Glutamatergic neuron (in vitro differentiated cells): ENCODE measurements at regions not wholly inside any gene's neighbourhood (a gene's known extent, or its start where the extent isn't known, plus 50 kb on each side); places are given as distances from the start of the nearest gene placed in this dataset.
A peak's percentile ranks its signal among the peaks of the same experiment; 100 is the strongest.

Source experiments
- DNase-seq: peaks from one replicate; pipeline ENCODE4 v3.0.0; 2022
- H3K27ac Mint-ChIP-seq: one replicate; pipeline ENCODE4 v1.8.0; 2020; ENCODE audit warnings: mild to moderate bottlenecking, mixed read lengths, inconsistent platforms; ENCODE audit not compliant: unreplicated experiment
- H3K27me3 Mint-ChIP-seq: one replicate; pipeline ENCODE4 v1.8.0; 2020; ENCODE audit warnings: mild to moderate bottlenecking, moderate library complexity, mixed read lengths, inconsistent platforms; ENCODE audit not compliant: unreplicated experiment
- H3K36me3 Mint-ChIP-seq: one replicate; pipeline ENCODE4 v1.8.0; 2020; ENCODE audit warnings: mild to moderate bottlenecking, mixed read lengths, inconsistent platforms; ENCODE audit not compliant: unreplicated experiment
- H3K4me1 Mint-ChIP-seq: one replicate; pipeline ENCODE4 v1.8.0; 2020; ENCODE audit warnings: mild to moderate bottlenecking, low read depth, mixed read lengths, inconsistent platforms; ENCODE audit not compliant: unreplicated experiment
- H3K4me3 Mint-ChIP-seq: one replicate; pipeline ENCODE4 v1.8.0; 2020; ENCODE audit warnings: mild to moderate bottlenecking, mixed read lengths, inconsistent platforms; ENCODE audit not compliant: unreplicated experiment
- H3K9me3 Mint-ChIP-seq: one replicate; pipeline ENCODE4 v1.8.0; 2020; ENCODE audit warnings: mild to moderate bottlenecking, moderate library complexity, mixed read lengths, inconsistent platforms; ENCODE audit not compliant: unreplicated experiment
- TF ChIP-seq, protein P1 (sequence below): fragments of 200-600 bp; sonication (generic); IDR thresholded peaks from one replicate; pipeline ENCODE4 v1.5.0; 2021; ENCODE audit not compliant: partially characterized antibody, unreplicated experiment

- no peak overlapping the region for H3K27ac Mint-ChIP-seq
- H3K9me3 Mint-ChIP-seq, result peaks cover 4% of the 10 kb centered on the region
- peak overlapping the region; percentile 21 for H3K4me3 Mint-ChIP-seq
- no peak for DNase-seq
- peaks cover 15% of the 10 kb centered on the region for H3K4me1 Mint-ChIP-seq
- H3K27me3 Mint-ChIP-seq, result peaks cover 3% of the 10 kb centered on the region
- TF ChIP-seq, protein P1, sequence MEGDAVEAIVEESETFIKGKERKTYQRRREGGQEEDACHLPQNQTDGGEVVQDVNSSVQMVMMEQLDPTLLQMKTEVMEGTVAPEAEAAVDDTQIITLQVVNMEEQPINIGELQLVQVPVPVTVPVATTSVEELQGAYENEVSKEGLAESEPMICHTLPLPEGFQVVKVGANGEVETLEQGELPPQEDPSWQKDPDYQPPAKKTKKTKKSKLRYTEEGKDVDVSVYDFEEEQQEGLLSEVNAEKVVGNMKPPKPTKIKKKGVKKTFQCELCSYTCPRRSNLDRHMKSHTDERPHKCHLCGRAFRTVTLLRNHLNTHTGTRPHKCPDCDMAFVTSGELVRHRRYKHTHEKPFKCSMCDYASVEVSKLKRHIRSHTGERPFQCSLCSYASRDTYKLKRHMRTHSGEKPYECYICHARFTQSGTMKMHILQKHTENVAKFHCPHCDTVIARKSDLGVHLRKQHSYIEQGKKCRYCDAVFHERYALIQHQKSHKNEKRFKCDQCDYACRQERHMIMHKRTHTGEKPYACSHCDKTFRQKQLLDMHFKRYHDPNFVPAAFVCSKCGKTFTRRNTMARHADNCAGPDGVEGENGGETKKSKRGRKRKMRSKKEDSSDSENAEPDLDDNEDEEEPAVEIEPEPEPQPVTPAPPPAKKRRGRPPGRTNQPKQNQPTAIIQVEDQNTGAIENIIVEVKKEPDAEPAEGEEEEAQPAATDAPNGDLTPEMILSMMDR, result no peak
- peaks cover 5% of the 10 kb centered on the region for H3K36me3 Mint-ChIP-seq
Observed at GRCh38 chr9:91101611-91102168, 260.0 kb downstream of the AUH start.

DNA sequence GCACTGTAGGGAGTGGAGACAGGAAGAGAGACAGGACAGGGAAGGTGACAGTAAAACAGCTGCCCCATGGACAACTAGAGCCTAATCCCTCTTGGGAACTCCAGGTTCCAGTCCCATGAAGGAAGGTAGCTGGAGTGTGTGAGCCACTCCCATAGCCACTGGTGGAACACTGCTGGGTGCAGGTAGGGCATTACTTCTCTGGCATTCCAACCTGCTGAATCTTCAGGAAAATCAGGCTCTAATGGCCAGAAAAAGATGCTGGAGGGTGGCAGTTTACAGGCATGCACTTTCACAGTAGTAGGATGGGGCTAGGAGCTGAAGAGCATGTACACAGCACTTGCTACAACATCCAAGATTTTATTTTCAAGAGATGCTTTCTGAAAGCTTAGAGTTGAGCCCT is 259.4 kb downstream of the AUH start:
- H3K36me3 Mint-ChIP-seq, result no peaks in the 10 kb centered on the region
- no peak for DNase-seq
- peaks cover 3% of the 10 kb centered on the region for H3K27me3 Mint-ChIP-seq
- peaks cover 4% of the 10 kb centered on the region for H3K9me3 Mint-ChIP-seq
- no peak overlapping the region for H3K4me3 Mint-ChIP-seq
- H3K27ac Mint-ChIP-seq, result no peak overlapping the region
- TF ChIP-seq, protein P1, result no peak
- peaks cover 15% of the 10 kb centered on the region for H3K4me1 Mint-ChIP-seq

DNA sequence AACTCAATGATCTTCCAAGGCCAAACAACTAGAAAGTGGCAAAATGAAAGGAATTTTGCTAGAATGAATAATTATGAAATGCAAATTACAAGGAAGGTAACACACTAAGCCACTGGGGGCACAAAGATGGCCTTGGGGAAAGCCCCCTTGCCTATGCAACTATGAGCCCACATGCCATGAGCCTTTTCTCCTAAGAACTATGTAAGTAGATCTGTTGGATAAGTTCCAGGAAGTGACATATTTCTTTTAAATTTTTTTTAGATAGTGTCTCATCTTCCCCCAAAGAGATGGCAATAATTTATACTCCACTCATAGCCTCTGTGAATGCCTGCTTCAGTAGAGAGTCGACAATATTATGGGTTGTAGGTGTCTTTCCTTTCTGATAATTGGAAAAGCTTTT is 257.8 kb downstream of the AUH start:
- TF ChIP-seq, protein P1, result no peak
- H3K9me3 Mint-ChIP-seq, result peaks cover 4% of the 10 kb centered on the region
- no peak overlapping the region for H3K27ac Mint-ChIP-seq
- peaks cover 3% of the 10 kb centered on the region for H3K27me3 Mint-ChIP-seq
- DNase-seq, result no peak
- peaks cover 15% of the 10 kb centered on the region for H3K4me1 Mint-ChIP-seq
- no peak overlapping the region for H3K4me3 Mint-ChIP-seq
- no peaks in the 10 kb centered on the region for H3K36me3 Mint-ChIP-seq

- no peak overlapping the region for H3K4me3 Mint-ChIP-seq
- peaks cover 3% of the 10 kb centered on the region for H3K4me1 Mint-ChIP-seq
- peaks cover 8% of the 10 kb centered on the region for H3K9me3 Mint-ChIP-seq
- peaks cover 17% of the 10 kb centered on the region for H3K36me3 Mint-ChIP-seq
- no peak for DNase-seq
- H3K27ac Mint-ChIP-seq, result no peak overlapping the region
- H3K27me3 Mint-ChIP-seq, result peaks cover 1% of the 10 kb centered on the region
- TF ChIP-seq, protein P1, result no peak
Observed at GRCh38 chr9:91106415-91107081, 255.2 kb downstream of the AUH start.

DNA sequence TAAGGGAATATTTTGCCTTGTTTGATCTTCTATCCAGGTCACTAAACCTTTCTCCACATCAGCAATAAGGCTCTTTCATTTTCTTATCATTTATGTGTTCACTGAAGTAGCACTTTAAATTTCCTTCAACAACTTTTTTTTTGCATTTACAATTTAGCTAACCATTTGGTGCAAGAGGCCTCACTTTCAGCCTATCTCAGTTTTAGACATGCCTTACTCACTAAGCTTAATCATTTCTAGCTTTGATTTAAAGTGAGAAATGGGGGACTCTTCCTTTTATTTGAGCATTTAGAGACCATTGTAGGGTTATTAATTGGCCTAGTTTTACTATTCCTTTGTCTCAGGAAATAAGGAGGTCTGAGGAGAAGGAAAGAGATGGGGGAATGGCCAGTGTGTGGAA is 250.5 kb downstream of the AUH start:
- Mint-ChIP-seq H3K36me3 (peaks cover 24% of the 10 kb centered on the region), H3K4me1 (no peaks in the 10 kb centered on the region), H3K4me3 (no peak overlapping the region), H3K27me3 (peaks cover 2% of the 10 kb centered on the region), H3K9me3 (peaks cover 7% of the 10 kb centered on the region), H3K27ac (no peak overlapping the region)
- TF ChIP-seq, protein P1, result no peak
- DNase-seq, result no peak
